HG02763 (cell line): ENCODE measurements at regions not wholly inside any gene's neighbourhood (a gene's known extent, or its start where the extent isn't known, plus 50 kb on each side); places are given as distances from the start of the nearest gene placed in this dataset.

Source experiments
- ATAC-seq: cut with Tn5 transposase; IDR thresholded peaks from one replicate; pipeline ENCODE4 v1.9.1; 2021; ENCODE audit warnings: mild to moderate bottlenecking, moderate library complexity; ENCODE audit not compliant: unreplicated experiment

DNA sequence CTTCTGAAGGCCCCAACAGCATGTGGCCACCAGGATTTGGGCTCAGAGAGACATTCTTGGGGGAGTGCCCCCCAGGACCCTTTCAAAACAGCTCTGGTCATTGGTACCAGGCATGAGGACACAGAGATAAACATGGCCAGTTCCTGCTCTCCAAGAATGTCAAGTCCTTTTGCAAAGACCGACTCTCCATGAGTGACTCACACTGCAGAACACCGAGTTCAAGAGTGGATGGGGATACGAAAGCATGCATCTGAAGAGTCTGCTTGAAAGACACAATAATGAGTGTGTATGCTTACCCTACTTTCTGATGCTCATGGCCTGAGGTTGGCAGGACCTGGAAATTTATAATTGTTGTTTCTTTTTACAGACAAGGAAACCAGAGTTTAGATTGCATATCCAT lies 450.6 kb downstream of the TSN start:
- no peak for ATAC-seq

DNA sequence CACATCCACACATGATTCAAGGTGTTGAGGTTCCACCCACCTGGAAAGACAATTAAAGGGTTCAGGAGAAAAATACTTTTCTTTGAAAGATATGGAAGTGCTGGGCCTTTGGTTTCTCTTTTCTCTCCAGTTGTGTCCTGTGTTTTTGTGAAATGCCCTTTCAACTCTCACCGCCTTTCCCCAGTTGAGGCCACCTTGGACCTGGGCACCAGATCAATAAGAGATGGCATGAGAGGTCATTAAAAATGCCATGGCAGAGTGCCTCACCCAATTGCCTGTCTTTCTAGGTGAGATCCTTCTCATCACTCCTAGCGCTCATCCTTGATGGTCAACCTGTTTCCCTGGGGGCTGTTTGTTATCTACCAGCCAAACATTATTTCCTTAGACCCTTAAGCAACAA lies 453.9 kb downstream of the TSN start:
- no peak for ATAC-seq

DNA sequence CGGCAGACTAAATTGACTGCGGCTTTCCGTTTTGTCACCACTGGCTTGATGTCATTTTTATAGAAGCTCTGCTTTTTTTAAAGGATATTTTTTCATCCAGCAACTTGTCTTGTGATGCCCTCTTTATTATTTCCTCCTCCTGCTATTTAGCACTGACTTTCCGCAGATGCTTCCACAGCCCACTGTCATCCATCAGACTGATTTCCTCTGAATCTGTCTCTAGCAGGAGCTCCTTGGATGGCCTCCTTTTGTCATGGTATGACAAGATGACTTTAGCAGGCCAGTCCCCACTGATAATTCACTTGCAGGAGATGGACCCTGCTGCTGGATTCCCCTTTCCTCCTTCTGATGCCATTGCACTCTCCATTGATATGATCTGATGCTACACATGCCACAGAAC lies 454.6 kb downstream of the TSN start:
- ATAC-seq: no peak

DNA sequence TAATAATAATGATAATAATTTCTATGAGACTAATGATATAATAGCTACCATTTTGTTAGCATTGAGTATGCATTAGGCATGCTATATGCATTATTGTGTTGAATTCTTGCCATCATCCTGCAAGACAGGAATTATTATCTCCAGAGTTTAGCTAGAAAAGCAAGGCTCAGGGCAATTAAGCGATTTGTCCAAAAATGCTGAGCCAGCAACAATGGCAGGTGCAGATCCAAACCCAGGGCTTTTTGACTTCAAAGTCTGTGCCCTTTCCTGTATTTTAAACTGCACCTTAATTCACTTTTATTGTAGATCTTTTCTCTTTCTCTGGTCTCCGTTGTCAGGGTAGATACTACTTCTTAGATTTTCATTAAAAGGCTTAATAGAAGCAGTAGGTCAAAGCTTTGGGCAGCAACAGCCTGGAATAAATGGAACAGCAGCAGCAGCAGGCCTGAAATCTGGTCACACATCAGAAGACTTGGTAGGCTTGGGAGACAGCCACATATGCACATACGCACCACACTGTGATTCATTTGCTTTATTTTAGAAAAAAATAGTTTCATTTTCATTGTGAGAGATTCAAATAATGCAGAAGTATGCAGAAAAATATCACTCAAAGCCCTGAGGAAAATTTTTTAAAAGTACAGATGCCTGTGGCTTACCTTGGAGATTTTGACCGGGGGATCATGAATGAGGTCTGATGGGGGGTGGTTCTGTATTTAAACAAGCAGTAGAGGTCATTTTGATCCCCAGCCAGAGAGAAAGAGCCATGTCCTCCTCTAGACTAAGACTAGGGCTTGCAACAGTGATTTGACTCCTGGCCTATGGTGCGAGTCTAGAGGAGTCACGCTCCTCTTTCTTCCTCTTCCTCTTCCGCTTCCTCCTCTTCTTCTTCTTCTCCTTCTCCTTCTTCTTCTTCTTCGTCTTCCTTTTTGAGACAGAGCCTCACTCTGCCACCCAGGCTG lies 455.7 kb downstream of the TSN start:
- ATAC-seq: no peak

DNA sequence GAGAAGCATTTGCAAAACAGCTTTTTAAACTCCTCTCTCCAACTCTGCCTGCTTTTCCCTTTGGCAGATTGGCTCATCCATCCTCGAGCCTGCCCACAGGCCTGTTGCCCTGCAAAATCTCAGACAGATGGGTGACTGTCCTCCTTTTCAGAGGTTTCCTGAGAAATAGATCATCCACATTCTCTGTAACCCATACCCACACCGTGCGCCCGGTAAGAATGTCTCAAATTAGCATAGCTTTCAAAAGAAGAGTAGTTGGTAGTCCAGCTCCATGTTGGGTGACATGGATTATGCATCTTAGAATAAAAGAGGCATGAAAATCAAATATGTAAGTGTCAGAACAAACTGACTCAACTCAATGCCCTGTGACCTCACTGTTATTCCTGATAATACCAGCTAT lies 457.9 kb downstream of the TSN start:
- ATAC-seq: no peak

DNA sequence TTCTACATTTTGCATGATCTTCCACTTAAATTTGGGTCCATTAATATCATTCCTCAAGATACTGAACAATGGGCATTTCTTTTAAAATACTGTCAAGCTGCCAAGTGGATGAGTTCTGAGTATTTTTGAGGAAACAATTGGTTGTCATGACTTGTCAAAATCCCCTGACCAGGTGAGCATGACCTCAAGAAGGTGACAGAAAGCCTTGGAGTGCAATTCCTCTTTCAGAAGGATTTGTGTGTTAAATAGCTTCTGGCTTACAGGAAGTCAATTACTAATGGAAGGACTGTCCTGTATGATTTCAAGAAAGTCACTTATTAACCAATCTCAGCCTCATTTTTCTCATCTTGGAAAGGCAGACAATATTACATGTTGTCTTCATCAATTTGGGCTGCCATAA lies 460.6 kb downstream of the TSN start:
- no peak for ATAC-seq

DNA sequence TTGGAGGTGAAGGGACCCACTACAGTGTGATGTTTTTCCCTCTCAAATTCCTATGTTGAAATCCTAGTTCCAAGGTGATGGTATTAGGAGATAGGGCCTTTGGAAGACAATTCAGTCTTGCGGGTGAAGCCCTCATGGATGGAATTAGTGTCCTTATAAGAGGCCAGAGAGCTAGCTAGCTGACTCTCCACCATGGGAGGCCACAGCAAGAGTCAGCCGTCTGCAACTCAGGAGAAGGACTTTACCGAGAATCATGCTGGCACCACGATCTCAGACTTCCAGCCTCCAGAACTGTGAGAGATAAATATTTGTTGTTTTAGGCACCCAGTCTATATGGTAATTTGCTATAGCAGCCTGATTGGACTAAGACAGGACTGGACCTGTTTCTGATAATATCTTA lies 461.4 kb downstream of the TSN start:
- ATAC-seq: no peak

DNA sequence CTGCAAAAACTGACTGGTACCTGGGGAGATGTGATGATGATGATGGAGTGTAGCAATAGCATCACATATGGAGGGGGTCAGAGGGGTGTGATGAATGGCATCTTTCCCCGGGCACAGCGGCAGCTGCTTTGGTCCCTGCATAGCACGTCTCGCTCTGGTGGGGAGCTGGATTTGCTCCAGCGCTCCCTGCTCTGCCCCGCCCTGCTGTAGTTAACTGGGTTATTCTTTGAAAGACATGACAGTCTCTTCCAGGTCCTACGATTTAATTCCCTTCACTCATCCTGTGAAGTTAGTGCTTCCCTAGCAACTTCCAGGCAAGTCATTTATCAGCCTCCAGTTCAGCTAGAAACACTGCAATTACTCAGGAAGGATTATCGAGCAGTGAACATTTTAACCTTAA lies 463.1 kb downstream of the TSN start:
- ATAC-seq: no peak

DNA sequence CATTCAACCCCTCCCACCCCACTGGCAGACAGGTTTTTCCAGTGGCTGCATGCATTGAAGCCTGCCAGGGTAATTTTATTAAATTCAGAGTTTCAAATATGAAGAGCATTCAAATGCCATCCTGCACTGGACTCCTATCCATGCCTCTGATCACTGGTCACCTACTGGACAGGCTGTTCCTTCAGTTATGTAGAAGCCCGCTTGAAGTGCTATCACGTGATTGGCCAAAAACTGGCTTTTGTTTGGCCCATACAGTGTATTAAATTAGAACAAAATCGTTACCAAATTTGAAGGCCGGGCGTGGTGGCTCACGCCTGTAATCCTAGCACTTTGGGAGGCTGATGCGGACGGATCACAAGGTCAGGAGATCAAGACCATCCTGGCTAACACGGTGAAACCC lies 464.1 kb downstream of the TSN start:
- ATAC-seq: no peak

DNA sequence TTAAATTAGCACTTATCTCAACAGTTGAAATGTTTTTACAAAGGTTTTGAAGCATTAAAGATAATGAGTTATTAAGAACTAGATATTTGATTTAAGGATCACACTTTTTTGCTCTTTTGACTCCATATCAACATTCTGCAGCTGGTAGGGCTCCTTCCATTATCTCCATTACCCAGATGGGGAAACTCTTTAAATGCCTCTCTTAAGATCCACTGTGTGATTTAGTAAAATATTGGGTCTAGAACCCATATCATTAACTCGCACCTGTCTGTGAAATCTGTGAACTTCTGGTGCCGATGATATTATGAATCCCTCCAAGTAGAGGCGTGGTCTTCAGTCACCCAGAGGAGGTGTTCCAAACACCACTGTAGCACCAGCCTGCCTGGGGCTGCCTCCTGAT lies 466.2 kb downstream of the TSN start:
- no peak for ATAC-seq

DNA sequence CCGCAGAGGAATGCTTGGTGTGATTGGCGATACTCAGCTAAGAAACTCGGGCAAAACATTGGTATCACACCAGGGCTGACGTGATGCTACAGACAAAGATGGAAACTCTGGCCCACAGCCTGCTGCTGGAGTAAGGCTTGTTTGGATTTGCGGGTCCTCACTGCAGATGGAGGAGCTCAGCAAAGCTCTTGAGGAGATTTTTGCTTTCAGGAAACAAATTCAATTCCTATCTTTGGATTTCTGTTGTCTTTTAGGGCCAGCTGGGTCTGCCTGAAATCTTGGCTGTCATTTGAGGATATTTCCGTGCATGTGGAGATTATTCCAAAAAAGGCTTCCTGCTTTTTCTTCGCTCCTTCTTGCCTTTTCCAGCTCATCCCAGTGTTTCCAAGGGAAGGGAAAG lies 475.8 kb downstream of the TSN start:
- ATAC-seq: no peak

DNA sequence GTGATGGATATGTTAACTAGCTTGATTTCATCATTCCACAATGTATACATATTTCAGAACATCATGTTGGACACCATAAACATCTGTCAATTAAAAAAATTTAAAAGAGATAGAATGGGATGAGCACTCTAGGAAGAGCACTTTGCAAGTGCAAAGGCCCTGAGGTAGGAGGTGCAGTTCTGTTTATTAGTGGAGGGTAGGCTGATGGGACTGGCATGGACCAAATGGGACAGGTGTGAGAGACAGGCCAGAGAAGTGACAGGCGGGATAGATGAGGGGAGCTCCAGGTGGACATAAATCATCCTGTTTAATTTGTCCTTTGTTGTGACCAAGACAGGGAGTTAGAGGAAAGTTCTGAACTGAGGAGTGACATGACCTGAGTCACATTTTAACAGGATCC lies 477.9 kb downstream of the TSN start:
- ATAC-seq: no peak

DNA sequence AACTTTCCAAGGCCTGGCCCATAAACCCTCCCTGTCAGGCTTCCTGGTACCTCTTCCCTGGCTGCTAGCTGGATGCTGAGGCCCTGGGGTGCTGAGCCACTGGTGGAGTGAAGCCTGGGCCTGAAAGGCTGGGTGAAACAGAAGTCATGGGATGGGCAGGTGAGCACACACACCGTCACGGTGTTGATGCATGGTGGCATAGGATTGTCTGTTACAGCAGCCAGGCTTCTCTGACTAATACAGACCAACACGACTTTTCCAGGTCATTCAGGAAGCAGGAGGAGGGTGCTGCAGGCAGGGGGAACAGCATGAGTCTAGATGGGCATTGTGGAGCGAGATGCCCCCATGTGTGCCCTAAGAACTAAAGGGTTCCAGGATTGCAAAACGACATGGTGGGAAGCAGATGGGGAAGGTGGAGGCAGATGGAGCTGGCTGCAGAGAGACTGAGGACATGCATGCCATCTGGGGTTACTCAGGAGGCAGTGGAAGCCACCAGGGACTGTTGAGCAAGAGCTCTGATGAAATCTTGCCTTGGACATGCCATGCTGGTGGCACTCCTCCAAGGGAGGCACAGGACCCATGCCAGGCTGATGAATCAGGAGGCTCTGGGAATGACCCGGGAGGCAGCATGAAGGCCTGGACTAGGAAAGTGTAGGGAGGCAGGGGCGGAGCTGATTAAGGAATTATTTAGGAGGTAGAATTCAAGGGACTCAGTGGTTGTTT lies 480.9 kb downstream of the TSN start:
- ATAC-seq: no peak

DNA sequence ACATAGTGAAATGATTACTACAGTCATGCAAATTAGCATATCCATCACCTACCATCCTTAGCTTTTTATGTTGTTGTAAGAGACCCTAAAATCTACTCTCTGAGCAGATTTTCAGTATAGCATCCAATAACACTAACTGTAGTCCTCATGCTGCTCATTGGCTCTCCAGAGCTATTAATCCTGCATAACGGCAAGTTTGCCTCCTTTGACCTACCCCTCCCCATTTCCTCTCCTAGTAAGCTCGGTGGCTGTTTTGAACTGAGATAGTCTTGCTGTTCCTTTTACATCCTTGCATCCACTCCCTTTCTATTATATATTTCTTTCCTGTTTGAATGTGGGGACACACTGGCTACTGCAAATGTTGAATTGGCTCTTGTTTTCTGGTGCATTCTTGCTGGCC lies 481.5 kb downstream of the TSN start:
- no peak for ATAC-seq

DNA sequence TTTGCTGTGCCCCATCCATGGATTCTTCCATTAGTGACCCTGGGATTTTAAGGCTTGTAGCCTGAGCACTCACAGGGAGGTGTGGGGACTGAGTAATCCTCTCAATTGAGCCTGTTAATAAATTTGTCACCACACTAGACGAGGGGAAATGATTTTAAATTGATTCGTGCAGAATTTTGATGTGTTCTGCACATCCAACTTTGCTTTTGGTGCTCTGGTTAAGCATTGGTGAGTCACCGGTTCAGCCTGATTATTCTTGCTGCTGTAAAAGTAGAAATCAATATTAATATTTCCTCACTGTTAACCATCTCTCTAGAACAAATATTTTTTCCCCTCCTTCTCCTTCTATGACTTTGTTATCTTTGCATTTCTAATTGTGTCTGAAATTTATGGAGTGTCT lies 482.0 kb downstream of the TSN start:
- ATAC-seq: no peak

DNA sequence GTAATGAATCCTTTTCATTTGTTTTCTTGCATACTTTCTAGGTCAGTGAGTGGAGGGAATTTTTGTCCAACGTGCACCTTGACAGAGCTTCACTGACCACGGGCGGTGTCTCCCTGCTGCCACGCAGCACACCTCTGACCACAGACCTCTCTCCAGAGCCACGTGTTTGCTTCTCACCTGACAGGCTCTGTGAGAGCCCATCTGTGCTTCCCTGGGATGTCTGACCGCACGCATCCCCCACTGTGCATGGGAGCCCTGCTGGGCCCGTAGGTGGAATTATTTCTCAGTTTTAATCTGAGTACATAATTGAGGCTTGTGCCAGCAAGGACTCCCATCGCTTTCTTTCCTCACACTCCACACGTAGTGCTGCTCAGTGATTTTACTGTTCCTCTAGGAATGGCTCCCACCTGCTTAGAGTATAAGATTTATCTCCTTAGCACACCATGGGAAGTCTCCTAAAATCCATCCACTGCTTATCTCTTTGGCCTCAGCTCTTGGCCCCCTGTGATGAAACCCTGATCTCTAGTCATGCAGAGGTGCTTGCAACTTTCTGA lies 482.6 kb downstream of the TSN start:
- ATAC-seq: no peak

DNA sequence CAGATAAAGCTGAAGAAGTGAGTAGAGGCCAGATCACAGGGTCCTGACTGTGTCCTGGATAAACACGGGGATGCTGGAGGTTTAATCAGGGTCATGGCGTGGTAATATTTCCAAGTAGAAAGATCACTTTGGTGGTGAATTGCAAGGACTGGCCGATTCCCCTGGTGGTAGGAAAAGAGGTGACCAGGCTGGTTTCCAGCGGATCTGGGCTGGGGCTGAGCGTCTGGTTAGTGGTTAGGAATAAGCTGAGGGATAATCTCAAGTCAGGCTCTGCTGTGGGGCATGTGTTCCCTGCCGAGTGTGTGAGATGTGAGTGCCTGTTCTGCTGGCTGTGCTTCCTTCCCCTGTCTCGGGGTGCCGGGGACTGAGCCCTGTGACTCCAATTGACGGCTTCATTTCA lies 484.0 kb downstream of the TSN start:
- ATAC-seq: no peak

DNA sequence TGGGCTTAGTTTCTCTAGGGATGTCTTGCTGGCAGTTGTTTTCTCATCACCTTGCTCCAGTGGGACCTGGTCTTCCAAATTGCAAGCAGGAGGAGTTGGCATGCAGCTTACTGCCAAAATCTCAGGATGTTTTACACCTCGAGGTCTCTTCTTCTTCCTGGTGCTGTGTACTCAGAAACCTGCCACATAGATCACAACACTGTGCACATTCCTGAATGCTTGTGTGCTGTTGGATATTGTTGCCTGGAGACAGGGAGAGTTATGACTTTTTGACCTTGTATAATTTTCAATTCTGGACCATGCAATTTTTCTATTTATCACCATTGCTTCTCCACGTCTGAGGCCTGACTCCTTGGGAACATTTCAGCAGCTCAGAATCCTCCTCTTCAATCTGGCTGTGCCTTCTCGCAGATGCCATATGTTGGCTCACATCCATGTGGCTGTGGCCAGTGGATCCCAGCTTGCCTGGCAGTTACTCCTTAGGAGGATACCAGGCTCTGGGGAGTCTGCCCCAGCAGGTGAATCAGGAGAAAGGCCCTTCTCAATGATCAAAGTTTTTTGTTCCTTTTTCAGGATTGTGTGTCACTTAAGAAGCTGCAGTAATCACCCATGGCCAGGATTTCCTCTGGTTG lies 489.3 kb downstream of the TSN start:
- no peak for ATAC-seq

DNA sequence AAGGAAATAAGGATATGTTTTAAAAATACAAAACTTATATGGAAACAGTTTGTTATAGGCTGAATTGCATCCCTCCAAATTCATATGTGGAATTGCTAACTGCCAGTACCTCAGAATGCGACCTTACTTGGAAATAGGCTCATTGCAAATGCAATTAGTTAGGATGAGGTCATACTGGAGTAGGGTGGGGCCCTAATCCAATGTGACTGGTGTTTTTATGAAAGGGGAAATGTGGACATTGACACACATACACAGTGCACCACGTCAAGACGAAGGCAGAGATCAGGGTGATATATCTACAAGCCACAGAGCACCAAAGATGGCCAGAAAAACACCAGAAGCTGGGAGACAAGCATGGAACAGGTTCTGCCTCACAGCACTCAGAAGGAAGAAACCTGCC lies 494.2 kb downstream of the TSN start:
- ATAC-seq: no peak

DNA sequence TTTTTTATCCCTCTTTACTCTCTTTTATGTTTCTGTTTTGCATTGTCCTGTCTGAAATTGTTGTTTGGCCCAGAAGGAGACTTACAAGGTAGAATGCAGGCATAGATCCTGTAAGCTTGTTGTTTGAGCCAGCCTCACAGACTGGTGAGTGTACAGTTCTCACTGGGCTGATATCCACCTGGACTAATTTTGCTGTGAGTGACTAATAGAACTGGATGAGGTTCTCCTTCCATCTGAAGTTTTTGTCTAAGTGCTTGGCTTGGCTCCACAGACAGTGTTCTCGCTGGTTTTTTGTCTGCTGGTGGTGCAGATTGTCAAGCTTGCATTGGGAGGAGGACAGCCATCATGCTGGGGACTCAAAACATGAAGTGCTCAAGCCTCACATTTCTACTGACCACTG lies 495.7 kb downstream of the TSN start:
- no peak for ATAC-seq

DNA sequence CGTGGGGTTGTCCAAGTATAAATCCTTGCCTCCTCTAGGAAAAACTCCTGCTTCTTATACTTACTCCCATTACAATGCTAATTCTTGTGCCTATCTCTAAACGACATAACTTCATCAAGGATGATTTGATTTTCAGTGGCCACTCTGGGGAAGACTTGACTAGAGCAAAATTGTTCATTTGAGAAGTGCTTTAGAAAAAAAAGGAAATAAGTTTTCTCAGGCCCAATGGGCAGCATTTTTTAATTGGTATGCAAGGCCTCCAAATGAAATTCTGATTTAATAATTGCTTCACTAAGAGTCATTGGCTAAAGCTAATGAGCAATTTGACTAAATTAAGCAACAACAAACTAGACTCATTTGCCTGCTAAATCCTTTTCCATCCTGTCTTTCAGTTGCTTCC lies 496.1 kb downstream of the TSN start:
- ATAC-seq: no peak

DNA sequence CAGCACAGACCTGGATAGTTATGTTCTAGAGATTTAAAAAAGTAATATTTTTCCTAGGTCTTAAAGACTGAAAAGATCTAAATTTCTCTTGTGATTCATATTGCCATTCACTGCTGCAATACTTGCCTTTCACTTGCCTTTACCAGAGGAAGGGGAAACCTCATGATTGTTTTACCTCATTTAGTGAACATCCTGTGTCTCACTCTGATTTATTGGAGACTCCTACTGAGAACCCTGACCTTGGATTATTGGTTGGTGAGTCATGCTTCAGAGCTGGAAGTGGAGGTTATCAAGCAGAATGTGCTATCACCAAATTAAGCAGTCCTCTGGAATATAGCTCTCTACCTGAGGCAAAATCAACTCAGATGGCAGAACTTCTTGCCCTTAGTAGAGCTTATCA lies 500.5 kb downstream of the TSN start:
- no peak for ATAC-seq
